ENCODE measurements at regions not wholly inside any gene's neighbourhood (a gene's known extent, or its start where the extent isn't known, plus 50 kb on each side); places are given as distances from the start of the nearest gene placed in this dataset.

- TF ChIP-seq, protein P1, sequence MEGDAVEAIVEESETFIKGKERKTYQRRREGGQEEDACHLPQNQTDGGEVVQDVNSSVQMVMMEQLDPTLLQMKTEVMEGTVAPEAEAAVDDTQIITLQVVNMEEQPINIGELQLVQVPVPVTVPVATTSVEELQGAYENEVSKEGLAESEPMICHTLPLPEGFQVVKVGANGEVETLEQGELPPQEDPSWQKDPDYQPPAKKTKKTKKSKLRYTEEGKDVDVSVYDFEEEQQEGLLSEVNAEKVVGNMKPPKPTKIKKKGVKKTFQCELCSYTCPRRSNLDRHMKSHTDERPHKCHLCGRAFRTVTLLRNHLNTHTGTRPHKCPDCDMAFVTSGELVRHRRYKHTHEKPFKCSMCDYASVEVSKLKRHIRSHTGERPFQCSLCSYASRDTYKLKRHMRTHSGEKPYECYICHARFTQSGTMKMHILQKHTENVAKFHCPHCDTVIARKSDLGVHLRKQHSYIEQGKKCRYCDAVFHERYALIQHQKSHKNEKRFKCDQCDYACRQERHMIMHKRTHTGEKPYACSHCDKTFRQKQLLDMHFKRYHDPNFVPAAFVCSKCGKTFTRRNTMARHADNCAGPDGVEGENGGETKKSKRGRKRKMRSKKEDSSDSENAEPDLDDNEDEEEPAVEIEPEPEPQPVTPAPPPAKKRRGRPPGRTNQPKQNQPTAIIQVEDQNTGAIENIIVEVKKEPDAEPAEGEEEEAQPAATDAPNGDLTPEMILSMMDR (IDR thresholded peaks at IDR 0.05): no peak
- TF ChIP-seq POLR2A (IDR thresholded peaks at IDR 0.05): no peak
- TF ChIP-seq EP300 (IDR thresholded peaks at IDR 0.05): no peak
- no peak for TF ChIP-seq POLR2AphosphoS5 (IDR thresholded peaks at IDR 0.05)
Observed at GRCh38 chr10:2909921-2910320, 157.4 kb upstream of the PFKP start.

Data from suprapubic skin (tissue), 4 donors.